ENCODE measurements at regions not wholly inside any gene's neighbourhood (a gene's known extent, or its start where the extent isn't known, plus 50 kb on each side); places are given as distances from the start of the nearest gene placed in this dataset.
"Not testable (repeated sequence)": the region's sequence is repeated elsewhere in the genome, so short reads cannot be mapped to it uniquely, and the experiment has no call there.

DNA sequence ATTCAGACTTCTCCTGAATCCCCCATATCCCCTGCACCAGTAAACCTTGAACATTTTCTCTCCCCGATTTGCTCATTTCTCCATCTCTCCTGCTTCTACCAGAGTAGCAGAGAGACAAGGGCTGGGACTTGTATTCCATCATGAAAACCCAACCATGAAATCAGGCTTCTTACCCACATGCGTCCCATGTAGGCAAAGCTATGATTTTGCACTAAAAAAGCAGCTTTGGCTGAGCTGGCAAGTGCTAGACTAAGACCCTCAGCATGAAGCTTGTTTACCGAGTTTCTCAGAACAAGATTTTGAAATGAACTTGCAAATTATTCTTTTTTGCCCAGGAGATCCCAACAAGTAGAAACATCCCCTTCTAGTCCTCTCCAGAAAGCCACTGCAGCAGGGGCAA lies 80.3 kb upstream of the RFLNA start:
- no peak for DNase-seq (ENCODE audit: low spot score, unreplicated experiment)
- no peak overlapping the region for H3K27ac Mint-ChIP-seq
- peaks cover 7% of the 10 kb centered on the region for H3K27me3 Mint-ChIP-seq
- H3K4me1 Mint-ChIP-seq (ENCODE audit: low read depth) = peaks cover 10% of the 10 kb centered on the region
- no peak overlapping the region for H3K4me3 Mint-ChIP-seq (ENCODE audit: low read depth)
- peaks cover 11% of the 10 kb centered on the region for H3K9me3 Mint-ChIP-seq (ENCODE audit: low read depth)
- no peak for TF ChIP-seq CTCF (IDR thresholded peaks at IDR 0.05; ENCODE audit: unreplicated experiment)
- H3K36me3 Mint-ChIP-seq (ENCODE audit: insufficient read depth) = peaks cover 6% of the 10 kb centered on the region

GRCh38 chr12:124216966-124217365 lies 77.9 kb upstream of the RFLNA start:
- peaks cover 12% of the 10 kb centered on the region for H3K4me1 Mint-ChIP-seq (ENCODE audit: low read depth)
- DNase-seq (ENCODE audit: low spot score, unreplicated experiment) = no peak
- TF ChIP-seq CTCF (IDR thresholded peaks at IDR 0.05; ENCODE audit: unreplicated experiment) = no peak
- H3K27ac Mint-ChIP-seq = no peak overlapping the region
- H3K36me3 Mint-ChIP-seq (ENCODE audit: insufficient read depth) = peaks cover 6% of the 10 kb centered on the region
- peaks cover 11% of the 10 kb centered on the region for H3K27me3 Mint-ChIP-seq
- H3K4me3 Mint-ChIP-seq (ENCODE audit: low read depth) = no peak overlapping the region
- peaks cover 15% of the 10 kb centered on the region for H3K9me3 Mint-ChIP-seq (ENCODE audit: low read depth)

GRCh38 chr12:124217508-124218242 lies 77.2 kb upstream of the RFLNA start:
- H3K36me3 Mint-ChIP-seq (ENCODE audit: insufficient read depth) = peaks cover 6% of the 10 kb centered on the region
- peak overlapping the region; percentile 15 for H3K4me3 Mint-ChIP-seq (ENCODE audit: low read depth)
- H3K9me3 Mint-ChIP-seq (ENCODE audit: low read depth) = peaks cover 15% of the 10 kb centered on the region
- no peak for DNase-seq (ENCODE audit: low spot score, unreplicated experiment)
- no peak for TF ChIP-seq CTCF (IDR thresholded peaks at IDR 0.05; ENCODE audit: unreplicated experiment)
- peaks cover 13% of the 10 kb centered on the region for H3K4me1 Mint-ChIP-seq (ENCODE audit: low read depth)
- peaks cover 11% of the 10 kb centered on the region for H3K27me3 Mint-ChIP-seq
- H3K27ac Mint-ChIP-seq = no peak overlapping the region

GRCh38 chr12:124218243-124218560 lies 76.7 kb upstream of the RFLNA start:
- peak overlapping the region; percentile 15 for H3K4me3 Mint-ChIP-seq (ENCODE audit: low read depth)
- peaks cover 6% of the 10 kb centered on the region for H3K36me3 Mint-ChIP-seq (ENCODE audit: insufficient read depth)
- peaks cover 13% of the 10 kb centered on the region for H3K4me1 Mint-ChIP-seq (ENCODE audit: low read depth)
- peaks cover 11% of the 10 kb centered on the region for H3K27me3 Mint-ChIP-seq
- no peak for TF ChIP-seq CTCF (IDR thresholded peaks at IDR 0.05; ENCODE audit: unreplicated experiment)
- H3K27ac Mint-ChIP-seq = no peak overlapping the region
- no peak for DNase-seq (ENCODE audit: low spot score, unreplicated experiment)
- peaks cover 15% of the 10 kb centered on the region for H3K9me3 Mint-ChIP-seq (ENCODE audit: low read depth)

DNA sequence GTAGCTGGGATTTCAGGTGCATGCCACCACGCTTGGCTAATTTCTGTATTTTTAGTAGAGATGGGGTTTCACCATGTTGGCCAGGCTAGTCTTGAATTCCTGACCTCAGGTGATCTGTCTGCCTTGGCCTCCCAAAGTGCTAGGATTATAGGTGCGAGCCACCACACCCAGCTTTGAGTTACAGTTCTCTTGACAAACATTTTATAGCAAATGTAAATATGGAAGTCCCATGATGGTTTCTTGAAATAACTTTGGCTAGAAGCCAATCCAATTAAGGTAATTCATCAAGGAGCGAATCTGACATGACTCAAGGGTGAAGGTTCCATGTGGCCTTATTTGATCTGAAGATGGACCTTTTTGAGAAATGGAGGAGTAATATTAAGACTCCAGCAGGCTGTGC lies 76.2 kb upstream of the RFLNA start:
- H3K9me3 Mint-ChIP-seq (ENCODE audit: low read depth) = peaks cover 12% of the 10 kb centered on the region
- H3K4me1 Mint-ChIP-seq (ENCODE audit: low read depth) = peaks cover 13% of the 10 kb centered on the region
- H3K4me3 Mint-ChIP-seq (ENCODE audit: low read depth); H3K27ac Mint-ChIP-seq; H3K36me3 Mint-ChIP-seq (ENCODE audit: insufficient read depth); DNase-seq (ENCODE audit: low spot score, unreplicated experiment): not testable (repeated sequence)
- peaks cover 11% of the 10 kb centered on the region for H3K27me3 Mint-ChIP-seq

Measured in progenitor cell of endocrine pancreas (in vitro differentiated cells).